Stimulated activated naive B cell treated with anti-CD40 and anti-IgM and Interleukin-4, amounts not matched to agents 10 μg/mL and 1 μg/mL and 100 μg/mL, for 72 hours (primary cell): ENCODE measurements at regions not wholly inside any gene's neighbourhood (a gene's known extent, or its start where the extent isn't known, plus 50 kb on each side); places are given as distances from the start of the nearest gene placed in this dataset.
"Not testable (repeated sequence)": the region's sequence is repeated elsewhere in the genome, so short reads cannot be mapped to it uniquely, and the experiment has no call there.

ENCODE experiments used
- ATAC-seq, 2 donors: fragments of 150-1000 bp; cut with Tn5 transposase; replicated peaks; 2 replicates each; pipeline ENCODE4 v1.10.0; 2021; ENCODE audit warnings: moderate library complexity in 1 of 2
- DNase-seq: peaks from one replicate; pipeline ENCODE4 v3.0.0; 2021
- H3K27ac Mint-ChIP-seq: one replicate; pipeline ENCODE4 v1.8.0; 2022; ENCODE audit warnings: mild to moderate bottlenecking, mixed read lengths
- H3K27me3 Mint-ChIP-seq, 2 donors: one replicate each; pipeline ENCODE4 v1.8.0; 2022; ENCODE audit warnings: mixed read lengths in 2 of 2
- H3K36me3 Mint-ChIP-seq, 2 donors: one replicate each; pipeline ENCODE4 v1.8.0; 2022; ENCODE audit warnings: mixed read lengths in 2 of 2, mild to moderate bottlenecking in 1 of 2
- H3K4me1 Mint-ChIP-seq, 2 donors: one replicate each; pipeline ENCODE4 v1.8.0; 2022; ENCODE audit warnings: mixed read lengths in 2 of 2, mild to moderate bottlenecking in 1 of 2
- H3K4me3 Mint-ChIP-seq, 2 donors: one replicate each; pipeline ENCODE4 v1.8.0; 2022; ENCODE audit warnings: mild to moderate bottlenecking in 2 of 2, mixed read lengths in 2 of 2, moderate library complexity in 1 of 2
- H3K9me3 Mint-ChIP-seq, 2 donors: one replicate each; pipeline ENCODE4 v1.8.0; 2022; ENCODE audit warnings: mixed read lengths in 2 of 2, mild to moderate bottlenecking in 1 of 2

GRCh38 chr10:130246113-130246512, 109.9 kb downstream of the GLRX3 start:
- DNase-seq, result no peak
- Mint-ChIP-seq H3K4me1 (peaks cover 0 to 8% of the 10 kb centered on the region in 2 donors), H3K4me3 (no peak overlapping the region), H3K27ac (no peak overlapping the region), H3K9me3 (peaks cover 5% of the 10 kb centered on the region in 2 donors), H3K27me3 (peaks cover 38 to 41% of the 10 kb centered on the region in 2 donors), H3K36me3 (peaks cover 2 to 5% of the 10 kb centered on the region in 2 donors)
- ATAC-seq, result no peak

GRCh38 chr10:130250127-130250526, 113.9 kb downstream of the GLRX3 start:
- peaks cover 12 to 13% of the 10 kb centered on the region in 2 donors for H3K27me3 Mint-ChIP-seq
- peaks cover 0 to 1% of the 10 kb centered on the region in 2 donors for H3K9me3 Mint-ChIP-seq
- H3K4me1 Mint-ChIP-seq, result no peaks in the 10 kb centered on the region
- ATAC-seq (no peak), DNase-seq (no peak)
- H3K36me3 Mint-ChIP-seq, result no peaks in the 10 kb centered on the region
- no peak overlapping the region for H3K27ac Mint-ChIP-seq
- no peak overlapping the region for H3K4me3 Mint-ChIP-seq

GRCh38 chr10:130251766-130252165, 115.6 kb downstream of the GLRX3 start:
- Mint-ChIP-seq H3K27me3 (peaks cover 5 to 11% of the 10 kb centered on the region in 2 donors), H3K27ac (no peak overlapping the region), H3K36me3 (no peaks in the 10 kb centered on the region), H3K4me3 (no peak overlapping the region), H3K9me3 (peaks cover 0 to 1% of the 10 kb centered on the region in 2 donors), H3K4me1 (no peaks in the 10 kb centered on the region)
- DNase-seq (no peak), ATAC-seq (no peak)

- Mint-ChIP-seq H3K4me3 (no peak overlapping the region), H3K4me1 (no peaks in the 10 kb centered on the region), H3K27me3 (peaks cover 0 to 11% of the 10 kb centered on the region in 2 donors), H3K9me3 (peaks cover 0 to 1% of the 10 kb centered on the region in 2 donors), H3K36me3 (no peaks in the 10 kb centered on the region), H3K27ac (no peak overlapping the region)
- ATAC-seq (no peak), DNase-seq (no peak)
Observed at GRCh38 chr10:130254243-130254642, 118.1 kb downstream of the GLRX3 start.

- DNase-seq, result no peak
- peaks cover 0 to 11% of the 10 kb centered on the region in 2 donors for H3K27me3 Mint-ChIP-seq
Observed at GRCh38 chr10:130254662-130255061, 118.5 kb downstream of the GLRX3 start.

GRCh38 chr10:130255777-130256176, 119.6 kb downstream of the GLRX3 start:
- no peaks in the 10 kb centered on the region for H3K9me3 Mint-ChIP-seq
- no peak overlapping the region for H3K4me3 Mint-ChIP-seq
- no peak for ATAC-seq
- no peak overlapping the region for H3K27ac Mint-ChIP-seq
- H3K4me1 Mint-ChIP-seq, result no peaks in the 10 kb centered on the region
- H3K27me3 Mint-ChIP-seq, result peaks cover 0 to 11% of the 10 kb centered on the region in 2 donors
- no peak for DNase-seq
- no peaks in the 10 kb centered on the region for H3K36me3 Mint-ChIP-seq

More at GRCh38 chr10:130254662-130255061, 118.5 kb downstream of the GLRX3 start:
- no peaks in the 10 kb centered on the region for H3K4me1 Mint-ChIP-seq
- no peak overlapping the region for H3K4me3 Mint-ChIP-seq
- no peaks in the 10 kb centered on the region for H3K9me3 Mint-ChIP-seq
- H3K27ac Mint-ChIP-seq, result no peak overlapping the region
- ATAC-seq, result peak in 1 of 2 donors; percentile 55
- no peaks in the 10 kb centered on the region for H3K36me3 Mint-ChIP-seq

- Mint-ChIP-seq H3K27me3 (peaks cover 0 to 6% of the 10 kb centered on the region in 2 donors), H3K9me3 (no peaks in the 10 kb centered on the region), H3K4me1 (no peaks in the 10 kb centered on the region), H3K36me3 (no peaks in the 10 kb centered on the region), H3K27ac (no peak overlapping the region), H3K4me3 (no peak overlapping the region)
- DNase-seq, result no peak
- no peak for ATAC-seq
Observed at GRCh38 chr10:130257897-130258296, 121.7 kb downstream of the GLRX3 start.

- no peak for ATAC-seq
- Mint-ChIP-seq H3K4me3 (no peak overlapping the region), H3K9me3 (no peaks in the 10 kb centered on the region), H3K4me1 (no peaks in the 10 kb centered on the region), H3K36me3 (no peaks in the 10 kb centered on the region), H3K27ac (no peak overlapping the region), H3K27me3 (peaks cover 0 to 6% of the 10 kb centered on the region in 2 donors)
- no peak for DNase-seq
Observed at GRCh38 chr10:130259380-130259779, 123.2 kb downstream of the GLRX3 start.

- no peak overlapping the region for H3K4me3 Mint-ChIP-seq
- DNase-seq (no peak), ATAC-seq (no peak)
- no peaks in the 10 kb centered on the region for H3K9me3 Mint-ChIP-seq
- H3K36me3 Mint-ChIP-seq, result no peaks in the 10 kb centered on the region
- no peak overlapping the region for H3K27ac Mint-ChIP-seq
- H3K4me1 Mint-ChIP-seq, result no peaks in the 10 kb centered on the region
- H3K27me3 Mint-ChIP-seq, result no peaks in the 10 kb centered on the region
Observed at GRCh38 chr10:130261306-130261705, 125.1 kb downstream of the GLRX3 start.

- Mint-ChIP-seq H3K27me3 (no peaks in the 10 kb centered on the region), H3K36me3 (no peaks in the 10 kb centered on the region), H3K9me3 (no peaks in the 10 kb centered on the region), H3K4me1 (no peaks in the 10 kb centered on the region), H3K4me3 (no peak overlapping the region), H3K27ac (no peak overlapping the region)
- no peak for DNase-seq
- ATAC-seq, result no peak
Observed at GRCh38 chr10:130261766-130262165, 125.6 kb downstream of the GLRX3 start.

GRCh38 chr10:130263289-130263688, 127.1 kb downstream of the GLRX3 start:
- no peaks in the 10 kb centered on the region for H3K27me3 Mint-ChIP-seq
- ATAC-seq, result no peak
- H3K9me3 Mint-ChIP-seq, result peaks cover 3 to 5% of the 10 kb centered on the region in 2 donors
- H3K27ac Mint-ChIP-seq, result no peak overlapping the region
- H3K36me3 Mint-ChIP-seq, result no peaks in the 10 kb centered on the region
- no peak overlapping the region for H3K4me3 Mint-ChIP-seq
- DNase-seq, result no peak
- H3K4me1 Mint-ChIP-seq, result no peaks in the 10 kb centered on the region

- no peak overlapping the region for H3K4me3 Mint-ChIP-seq
- H3K4me1 Mint-ChIP-seq, result no peaks in the 10 kb centered on the region
- H3K27ac Mint-ChIP-seq, result no peak overlapping the region
- ATAC-seq, result no peak
- H3K9me3 Mint-ChIP-seq, result peaks cover 3 to 7% of the 10 kb centered on the region in 2 donors
- H3K27me3 Mint-ChIP-seq, result peaks cover 0 to 2% of the 10 kb centered on the region in 2 donors
- no peaks in the 10 kb centered on the region for H3K36me3 Mint-ChIP-seq
- DNase-seq, result no peak
Observed at GRCh38 chr10:130265542-130265941, 129.4 kb downstream of the GLRX3 start.

GRCh38 chr10:130282492-130283218, 146.5 kb downstream of the GLRX3 start:
- H3K27ac Mint-ChIP-seq, result no peak overlapping the region
- ATAC-seq, result no peak
- no peak overlapping the region for H3K4me3 Mint-ChIP-seq
- peaks cover 4 to 8% of the 10 kb centered on the region in 2 donors for H3K27me3 Mint-ChIP-seq
- peaks cover 47 to 56% of the 10 kb centered on the region in 2 donors for H3K9me3 Mint-ChIP-seq
- peaks cover 14 to 21% of the 10 kb centered on the region in 2 donors for H3K36me3 Mint-ChIP-seq
- DNase-seq, result no peak
- H3K4me1 Mint-ChIP-seq, result no peaks in the 10 kb centered on the region

- Mint-ChIP-seq H3K36me3 (peaks cover 14 to 21% of the 10 kb centered on the region in 2 donors), H3K4me1 (no peaks in the 10 kb centered on the region), H3K4me3 (no peak overlapping the region), H3K9me3 (peaks cover 46 to 57% of the 10 kb centered on the region in 2 donors), H3K27me3 (peaks cover 4 to 8% of the 10 kb centered on the region in 2 donors), H3K27ac (no peak overlapping the region)
- ATAC-seq (no peak), DNase-seq (no peak)
Observed at GRCh38 chr10:130283219-130283545, 147.0 kb downstream of the GLRX3 start.

- H3K36me3 Mint-ChIP-seq, result peaks cover 11 to 12% of the 10 kb centered on the region in 2 donors
- ATAC-seq, H3K4me3 Mint-ChIP-seq, H3K4me1 Mint-ChIP-seq, H3K27ac Mint-ChIP-seq, DNase-seq, H3K27me3 Mint-ChIP-seq: not testable (repeated sequence)
- H3K9me3 Mint-ChIP-seq, result peaks cover 24 to 28% of the 10 kb centered on the region in 2 donors
Observed at GRCh38 chr10:130295761-130296160, 159.6 kb downstream of the GLRX3 start.
